Osteoblast (primary cell): ENCODE measurements at regions not wholly inside any gene's neighbourhood (a gene's known extent, or its start where the extent isn't known, plus 50 kb on each side); places are given as distances from the start of the nearest gene placed in this dataset.

Source experiments
- DNase-seq: peaks from one replicate; pipeline ENCODE4 v3.0.0; 2011; ENCODE audit warnings: low spot score, mixed read lengths; ENCODE audit not compliant: insufficient read length; ENCODE audit errors: missing footprints
- H2AFZ ChIP-seq: 2 replicates; pipeline ENCODE4 v1.6.0; 2011; ENCODE audit warnings: mild to moderate bottlenecking, low read length
- H3K27ac ChIP-seq: 2 replicates; pipeline ENCODE4 v1.5.1; 2011; ENCODE audit warnings: mild to moderate bottlenecking, low read depth, low read length, moderate library complexity
- H3K27me3 ChIP-seq: 2 replicates; pipeline ENCODE4 v1.6.0; 2012; ENCODE audit warnings: mild to moderate bottlenecking, control low read depth, inconsistent platforms, low read length, moderate library complexity; ENCODE audit not compliant: insufficient read depth
- H3K36me3 ChIP-seq: 2 replicates; pipeline ENCODE4 v1.5.1; 2011; ENCODE audit warnings: mild to moderate bottlenecking, low read length, control low read depth, moderate library complexity; ENCODE audit not compliant: insufficient read depth
- H3K4me1 ChIP-seq: 2 replicates; pipeline ENCODE4 v1.5.1; 2011; ENCODE audit warnings: mild to moderate bottlenecking, low read length, control low read depth, moderate library complexity; ENCODE audit not compliant: insufficient read depth
- H3K4me2 ChIP-seq: 2 replicates; pipeline ENCODE4 v1.6.0; 2011; ENCODE audit warnings: mild to moderate bottlenecking, low read length; ENCODE audit not compliant: insufficient read depth
- H3K4me3 ChIP-seq: fragments of 200-600 bp; sonication (generic); 3 replicates; pipeline ENCODE4 v1.5.1; 2012; ENCODE audit warnings: mild to moderate bottlenecking, low read length, inconsistent platforms; ENCODE audit not compliant: insufficient read depth
- H3K79me2 ChIP-seq: 2 replicates; pipeline ENCODE4 v1.6.0; 2012; ENCODE audit warnings: mild to moderate bottlenecking, low read length, control low read depth, inconsistent platforms; ENCODE audit not compliant: insufficient read depth
- H3K9me3 ChIP-seq: 2 replicates; pipeline ENCODE4 v1.5.1; 2011; ENCODE audit warnings: low read depth, low read length, control low read depth
- H4K20me1 ChIP-seq: 2 replicates; pipeline ENCODE4 v1.6.0; 2012; ENCODE audit warnings: mild to moderate bottlenecking, low read length, control low read depth; ENCODE audit not compliant: insufficient read depth
- TF ChIP-seq, protein P1 (sequence below): IDR thresholded peaks from 2 replicates; pipeline ENCODE4 v1.5.1; 2011; ENCODE audit warnings: mild to moderate bottlenecking, low read depth, low read length, moderate library complexity; ENCODE audit errors: extremely low read depth

GRCh38 chr12:43179486-43179885 lies 372.5 kb downstream of the ADAMTS20 start:
- Histone ChIP-seq H3K4me3 (no peak overlapping the region), H3K79me2 (no peaks in the 10 kb centered on the region), H3K4me1 (no peaks in the 10 kb centered on the region), H3K27me3 (no peaks in the 10 kb centered on the region), H3K9me3 (no peaks in the 10 kb centered on the region), H2AFZ (no peak overlapping the region), H3K36me3 (no peaks in the 10 kb centered on the region), H3K4me2 (no peak overlapping the region), H3K27ac (no peak overlapping the region), H4K20me1 (no peaks in the 10 kb centered on the region)
- no peak for DNase-seq
- TF ChIP-seq, protein P1, sequence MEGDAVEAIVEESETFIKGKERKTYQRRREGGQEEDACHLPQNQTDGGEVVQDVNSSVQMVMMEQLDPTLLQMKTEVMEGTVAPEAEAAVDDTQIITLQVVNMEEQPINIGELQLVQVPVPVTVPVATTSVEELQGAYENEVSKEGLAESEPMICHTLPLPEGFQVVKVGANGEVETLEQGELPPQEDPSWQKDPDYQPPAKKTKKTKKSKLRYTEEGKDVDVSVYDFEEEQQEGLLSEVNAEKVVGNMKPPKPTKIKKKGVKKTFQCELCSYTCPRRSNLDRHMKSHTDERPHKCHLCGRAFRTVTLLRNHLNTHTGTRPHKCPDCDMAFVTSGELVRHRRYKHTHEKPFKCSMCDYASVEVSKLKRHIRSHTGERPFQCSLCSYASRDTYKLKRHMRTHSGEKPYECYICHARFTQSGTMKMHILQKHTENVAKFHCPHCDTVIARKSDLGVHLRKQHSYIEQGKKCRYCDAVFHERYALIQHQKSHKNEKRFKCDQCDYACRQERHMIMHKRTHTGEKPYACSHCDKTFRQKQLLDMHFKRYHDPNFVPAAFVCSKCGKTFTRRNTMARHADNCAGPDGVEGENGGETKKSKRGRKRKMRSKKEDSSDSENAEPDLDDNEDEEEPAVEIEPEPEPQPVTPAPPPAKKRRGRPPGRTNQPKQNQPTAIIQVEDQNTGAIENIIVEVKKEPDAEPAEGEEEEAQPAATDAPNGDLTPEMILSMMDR, result no peak

GRCh38 chr12:43177276-43177675 lies 374.7 kb downstream of the ADAMTS20 start:
- no peak overlapping the region for H3K27ac ChIP-seq
- H3K4me3 ChIP-seq, result no peak overlapping the region
- H3K4me1 ChIP-seq, result no peaks in the 10 kb centered on the region
- TF ChIP-seq, protein P1, result no peak
- H4K20me1 ChIP-seq, result no peaks in the 10 kb centered on the region
- no peaks in the 10 kb centered on the region for H3K79me2 ChIP-seq
- no peak overlapping the region for H2AFZ ChIP-seq
- no peaks in the 10 kb centered on the region for H3K36me3 ChIP-seq
- H3K9me3 ChIP-seq, result no peaks in the 10 kb centered on the region
- no peaks in the 10 kb centered on the region for H3K27me3 ChIP-seq
- H3K4me2 ChIP-seq, result no peak overlapping the region
- no peak for DNase-seq

DNA sequence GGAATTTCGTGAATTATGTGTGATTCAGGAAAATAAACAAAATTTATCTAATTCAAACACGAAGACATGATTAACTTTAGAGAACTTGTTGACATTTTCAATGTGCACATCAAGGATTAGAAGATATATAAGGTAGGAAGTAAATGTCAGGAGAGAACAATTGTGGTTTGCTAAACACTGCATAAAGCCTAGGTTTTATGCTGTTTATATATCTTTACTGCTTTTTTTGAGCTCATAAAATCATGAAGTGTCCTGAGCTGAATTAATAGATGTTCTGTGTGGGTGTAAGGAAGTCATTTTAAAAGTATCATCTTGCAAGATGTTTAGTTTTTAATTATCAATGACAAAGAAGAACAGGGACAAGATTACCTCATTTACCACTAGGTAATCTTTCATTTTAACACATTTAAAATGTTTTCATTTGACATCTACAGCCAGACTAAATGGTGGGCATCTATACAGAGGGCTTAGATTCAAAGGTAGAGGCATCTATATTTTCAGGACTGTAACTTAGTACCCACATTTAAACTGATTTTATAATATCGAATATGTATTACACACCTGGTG lies 382.8 kb downstream of the ADAMTS20 start:
- no peak overlapping the region for H3K4me2 ChIP-seq
- no peaks in the 10 kb centered on the region for H3K79me2 ChIP-seq
- H3K4me1 ChIP-seq, result no peaks in the 10 kb centered on the region
- no peaks in the 10 kb centered on the region for H4K20me1 ChIP-seq
- TF ChIP-seq, protein P1, result no peak
- H2AFZ ChIP-seq, result no peak overlapping the region
- H3K27me3 ChIP-seq, result no peaks in the 10 kb centered on the region
- no peaks in the 10 kb centered on the region for H3K36me3 ChIP-seq
- no peak overlapping the region for H3K4me3 ChIP-seq
- DNase-seq, result no peak
- H3K9me3 ChIP-seq, result no peaks in the 10 kb centered on the region
- H3K27ac ChIP-seq, result no peak overlapping the region

DNA sequence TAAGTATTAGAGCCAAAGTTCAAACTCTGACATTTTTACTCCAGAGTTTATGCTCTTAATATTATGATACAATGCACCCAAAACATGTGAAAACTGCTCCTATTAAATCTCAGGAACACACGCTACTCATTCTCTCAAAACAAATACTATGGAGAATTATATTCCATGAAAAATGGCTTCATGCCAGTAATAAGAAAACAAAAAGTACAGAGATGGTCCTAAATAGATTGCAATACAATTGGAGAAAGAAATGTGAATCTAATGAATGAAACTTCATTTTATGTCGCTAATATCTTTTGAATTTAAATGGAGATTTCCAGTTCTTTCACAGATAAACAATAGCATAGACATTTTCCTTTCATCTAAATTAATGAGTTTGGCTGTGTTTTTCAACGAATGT lies 384.3 kb downstream of the ADAMTS20 start:
- Histone ChIP-seq H3K79me2 (no peaks in the 10 kb centered on the region), H3K27me3 (no peaks in the 10 kb centered on the region), H2AFZ (no peak overlapping the region), H3K4me2 (no peak overlapping the region), H4K20me1 (no peaks in the 10 kb centered on the region), H3K4me3 (no peak overlapping the region), H3K4me1 (no peaks in the 10 kb centered on the region), H3K27ac (no peak overlapping the region), H3K36me3 (no peaks in the 10 kb centered on the region), H3K9me3 (no peaks in the 10 kb centered on the region)
- TF ChIP-seq, protein P1, result no peak
- DNase-seq, result no peak
